Breast epithelium (tissue), 3 donors: ENCODE measurements at regions not wholly inside any gene's neighbourhood (a gene's known extent, or its start where the extent isn't known, plus 50 kb on each side); places are given as distances from the start of the nearest gene placed in this dataset.

ENCODE experiments used
- CTCF ChIP-seq, 3 donors: fragments of 450-650 bp; IDR thresholded peaks; one replicate each; pipeline ENCODE4 v1.5.1; 2016 to 2017; ENCODE audit warnings: antibody characterized with exemption in 3 of 3, mild to moderate bottlenecking in 3 of 3, moderate library complexity in 3 of 3
- POLR2A ChIP-seq: fragments of 450-650 bp; IDR thresholded peaks from one replicate; pipeline ENCODE4 v1.6.1; 2016; ENCODE audit warnings: antibody characterized with exemption, mild to moderate bottlenecking, moderate library complexity
- POLR2AphosphoS5 ChIP-seq, 3 donors: sonication (generic); formaldehyde crosslinking; IDR thresholded peaks; one replicate each; pipeline ENCODE4 v1.6.1; 2017; ENCODE audit warnings: antibody characterized with exemption in 3 of 3

GRCh38 chr1:193519922-193520321 is 333.5 kb upstream of the B3GALT2 start:
- TF ChIP-seq CTCF (IDR thresholded peaks at IDR 0.05) (no peak), POLR2A (no peak), POLR2AphosphoS5 (IDR thresholded peaks at IDR 0.05) (no peak)
